ENCODE measurements at regions not wholly inside any gene's neighbourhood (a gene's known extent, or its start where the extent isn't known, plus 50 kb on each side); places are given as distances from the start of the nearest gene placed in this dataset.

- no peak for TF ChIP-seq CTCF (conservative IDR thresholded peaks at IDR 0.05; ENCODE audit: low read length)
- no peak for TF ChIP-seq EZH2phosphoT487 (IDR thresholded peaks at IDR 0.05; ENCODE audit: borderline replicate concordance, low read depth, low read length)
Measured at GRCh38 chr13:84121456-84121855, 239.2 kb upstream of the SLITRK1 start.
